ENCODE measurements at regions not wholly inside any gene's neighbourhood (a gene's known extent, or its start where the extent isn't known, plus 50 kb on each side); places are given as distances from the start of the nearest gene placed in this dataset.

DNA sequence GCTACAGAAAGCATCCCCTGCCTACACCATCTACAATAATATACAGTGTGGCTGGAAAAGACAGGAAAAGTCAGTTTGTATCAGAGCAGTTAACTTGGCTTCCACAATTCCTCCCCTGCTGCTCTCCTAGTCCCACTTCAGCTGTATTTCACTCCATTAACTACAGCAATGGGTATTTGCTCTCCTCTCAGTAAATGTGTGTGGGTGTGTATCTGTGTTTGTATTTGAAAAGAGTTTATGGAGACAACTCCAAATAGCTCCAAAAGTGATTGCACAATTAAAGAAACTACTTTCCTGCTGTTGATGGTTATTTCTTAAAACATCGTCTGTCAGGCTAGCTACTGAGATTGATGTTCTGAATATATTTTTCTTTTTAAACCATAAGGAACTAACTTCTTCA is 333.7 kb upstream of the FIGN start:
- DNase-seq (ENCODE audit: low spot score) = no peak
- Histone ChIP-seq H3K27me3 (no peaks in the 10 kb centered on the region), H3K9me3 (no peaks in the 10 kb centered on the region), H3K4me1 (no peaks in the 10 kb centered on the region), H3K27ac (no peak overlapping the region), H3K4me3 (no peak overlapping the region), H3K36me3 (no peaks in the 10 kb centered on the region)
- TF ChIP-seq CTCF (IDR thresholded peaks at IDR 0.05) = no peak

- TF ChIP-seq CTCF (IDR thresholded peaks at IDR 0.05) = no peak
- Histone ChIP-seq H3K27ac (no peak overlapping the region), H3K36me3 (no peaks in the 10 kb centered on the region), H3K9me3 (no peaks in the 10 kb centered on the region), H3K4me1 (no peaks in the 10 kb centered on the region), H3K4me3 (no peak overlapping the region), H3K27me3 (no peaks in the 10 kb centered on the region)
- DNase-seq (ENCODE audit: low spot score) = no peak
Observed at GRCh38 chr2:164068063-164068462, 332.3 kb upstream of the FIGN start.

- no peaks in the 10 kb centered on the region for H3K36me3 ChIP-seq
- H3K4me1 ChIP-seq = no peaks in the 10 kb centered on the region
- TF ChIP-seq CTCF (IDR thresholded peaks at IDR 0.05) = no peak
- no peaks in the 10 kb centered on the region for H3K27me3 ChIP-seq
- no peak for DNase-seq (ENCODE audit: low spot score)
- no peaks in the 10 kb centered on the region for H3K9me3 ChIP-seq
- no peak overlapping the region for H3K4me3 ChIP-seq
- H3K27ac ChIP-seq = no peak overlapping the region
Observed at GRCh38 chr2:164066095-164066494, 330.3 kb upstream of the FIGN start.

DNA sequence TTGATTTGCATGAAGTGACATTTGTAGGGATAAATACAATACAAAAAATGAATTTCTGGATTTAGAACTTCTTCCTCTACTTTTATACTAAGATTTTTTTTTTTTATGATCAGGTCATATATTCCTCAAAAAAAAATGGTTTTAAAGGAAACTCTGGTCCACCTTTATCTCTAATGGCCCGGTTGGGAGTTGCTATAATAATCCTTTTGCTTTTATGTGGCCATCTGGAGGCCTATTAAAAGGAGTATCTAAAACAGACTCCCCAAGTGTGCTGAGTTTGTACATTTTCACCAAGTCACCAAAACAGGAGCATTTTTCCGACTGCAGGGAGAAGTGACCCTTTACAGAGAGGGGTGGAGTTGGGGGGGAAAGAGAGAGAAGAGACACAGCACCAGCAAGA is 329.2 kb upstream of the FIGN start:
- Histone ChIP-seq H3K27ac (no peak overlapping the region), H3K9me3 (no peaks in the 10 kb centered on the region), H3K4me3 (no peak overlapping the region), H3K4me1 (no peaks in the 10 kb centered on the region), H3K27me3 (no peaks in the 10 kb centered on the region), H3K36me3 (no peaks in the 10 kb centered on the region)
- DNase-seq (ENCODE audit: low spot score) = no peak
- no peak for TF ChIP-seq CTCF (IDR thresholded peaks at IDR 0.05)

GRCh38 chr2:164061129-164061746 is 325.4 kb upstream of the FIGN start:
- no peak overlapping the region for H3K4me3 ChIP-seq
- no peak overlapping the region for H3K27ac ChIP-seq
- H3K9me3 ChIP-seq = no peaks in the 10 kb centered on the region
- H3K36me3 ChIP-seq = no peaks in the 10 kb centered on the region
- no peaks in the 10 kb centered on the region for H3K4me1 ChIP-seq
- no peaks in the 10 kb centered on the region for H3K27me3 ChIP-seq
- peak; percentile 34 to 66 for TF ChIP-seq CTCF (IDR thresholded peaks at IDR 0.05)
- no peak for DNase-seq (ENCODE audit: low spot score)

- DNase-seq (ENCODE audit: low spot score) = no peak
- TF ChIP-seq CTCF (IDR thresholded peaks at IDR 0.05) = no peak
- no peaks in the 10 kb centered on the region for H3K9me3 ChIP-seq
- H3K27ac ChIP-seq = no peak overlapping the region
- H3K4me1 ChIP-seq = no peaks in the 10 kb centered on the region
- H3K36me3 ChIP-seq = no peaks in the 10 kb centered on the region
- no peaks in the 10 kb centered on the region for H3K27me3 ChIP-seq
- no peak overlapping the region for H3K4me3 ChIP-seq
Observed at GRCh38 chr2:164060031-164060430, 324.2 kb upstream of the FIGN start.
